ENCODE measurements at regions not wholly inside any gene's neighbourhood (a gene's known extent, or its start where the extent isn't known, plus 50 kb on each side); places are given as distances from the start of the nearest gene placed in this dataset.

DNA sequence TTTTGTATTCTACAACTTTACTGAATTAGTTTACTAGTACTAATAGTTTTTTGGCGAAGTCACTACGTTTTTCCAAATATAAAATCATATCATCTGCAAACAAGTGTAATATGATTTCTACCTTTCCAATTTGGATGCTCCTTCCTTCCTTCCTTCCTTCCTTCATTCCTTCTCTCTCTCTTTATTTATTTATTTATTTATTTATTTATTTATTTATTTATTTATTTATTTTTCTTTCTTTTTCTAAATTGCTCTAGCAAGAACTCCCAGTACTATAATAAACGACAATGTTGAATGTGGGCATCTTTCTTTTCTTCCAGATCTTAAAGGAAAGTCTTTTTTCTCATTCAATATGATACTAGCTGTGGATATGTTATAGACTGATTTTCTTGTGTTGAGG lies 656.0 kb upstream of the LUZP2 start:
- H3K27ac ChIP-seq (replicated peaks; ENCODE audit: low read length): no peak overlapping the region
- DNase-seq (ENCODE audit: low spot score): no peak
- no peak overlapping the region for H2BK120ac ChIP-seq (ENCODE audit: low read depth, low read length)
- H3K18ac ChIP-seq (ENCODE audit: low read length): no peak overlapping the region
- no peak overlapping the region for H3K14ac ChIP-seq (ENCODE audit: low read length)
- H3K27me3 ChIP-seq (ENCODE audit: control insufficient read depth in 3 of 3, insufficient read depth in 3 of 3, low read depth in 1 of 3, low read length in 3 of 3): no peaks in the 10 kb centered on the region
- no peak overlapping the region for H3K4me3 ChIP-seq (ENCODE audit: low read length in 2 of 2)
- H3K4ac ChIP-seq (ENCODE audit: low read length): no peak overlapping the region
- H2BK15ac ChIP-seq (ENCODE audit: low read length): no peak overlapping the region
- H3K36me3 ChIP-seq (replicated peaks in 1 of 2; ENCODE audit: control insufficient read depth in 2 of 2, insufficient read depth in 2 of 2, low read length in 2 of 2): no peaks in the 10 kb centered on the region
- no peak overlapping the region for H4K8ac ChIP-seq (ENCODE audit: low read depth, low read length)
- no peak overlapping the region for H3K4me2 ChIP-seq (ENCODE audit: insufficient read depth, low read length, poor library complexity, severe bottlenecking)
- no peak overlapping the region for H4K91ac ChIP-seq (ENCODE audit: low read depth, low read length, poor library complexity)
- H3K79me1 ChIP-seq (ENCODE audit: low read depth, low read length): no peaks in the 10 kb centered on the region
- no peak overlapping the region for H2AK5ac ChIP-seq (ENCODE audit: low read depth, low read length)
- no CpG with 5 or more reads among the region's 3 CpGs for WGBS, 2 donors (ENCODE audit: extremely low coverage in 2 of 2, insufficient read length in 2 of 2, insufficient replicate concordance in 1 of 2)
- no peak overlapping the region for H2AFZ ChIP-seq (ENCODE audit: low read length)
- no peaks in the 10 kb centered on the region for H3K4me1 ChIP-seq (ENCODE audit: control insufficient read depth in 2 of 2, insufficient read depth in 1 of 2, low read depth in 1 of 2, low read length in 2 of 2)
- H2BK5ac ChIP-seq (ENCODE audit: low read length): no peak overlapping the region
- no peak overlapping the region for H3K9ac ChIP-seq (ENCODE audit: low read depth, low read length, poor library complexity)
- no peak overlapping the region for H2BK12ac ChIP-seq (ENCODE audit: low read length)
- H3K23ac ChIP-seq (ENCODE audit: low read depth, low read length, poor library complexity): no peak overlapping the region
- no peaks in the 10 kb centered on the region for H3K9me3 ChIP-seq (replicated peaks in 1 of 2; ENCODE audit: control insufficient read depth in 2 of 2, insufficient read depth in 1 of 2, low read depth in 1 of 2, low read length in 2 of 2)

GRCh38 chr11:23846902-23847422 lies 649.9 kb upstream of the LUZP2 start:
- no peaks in the 10 kb centered on the region for H3K36me3 ChIP-seq (replicated peaks in 1 of 2; ENCODE audit: control insufficient read depth in 2 of 2, insufficient read depth in 2 of 2, low read length in 2 of 2)
- H3K9me3 ChIP-seq (replicated peaks in 1 of 2; ENCODE audit: control insufficient read depth in 2 of 2, insufficient read depth in 1 of 2, low read depth in 1 of 2, low read length in 2 of 2): peaks cover 0 to 3% of the 10 kb centered on the region in 2 donors
- H3K4ac ChIP-seq (ENCODE audit: low read length): no peak overlapping the region
- H4K91ac ChIP-seq (ENCODE audit: low read depth, low read length, poor library complexity): no peak overlapping the region
- H3K18ac ChIP-seq (ENCODE audit: low read length): no peak overlapping the region
- H3K14ac ChIP-seq (ENCODE audit: low read length): no peak overlapping the region
- H2BK15ac ChIP-seq (ENCODE audit: low read length): no peak overlapping the region
- H3K27me3 ChIP-seq (ENCODE audit: control insufficient read depth in 3 of 3, insufficient read depth in 3 of 3, low read depth in 1 of 3, low read length in 3 of 3): no peaks in the 10 kb centered on the region
- no peak overlapping the region for H2BK5ac ChIP-seq (ENCODE audit: low read length)
- H2AK5ac ChIP-seq (ENCODE audit: low read depth, low read length): no peak overlapping the region
- H3K9ac ChIP-seq (ENCODE audit: low read depth, low read length, poor library complexity): no peak overlapping the region
- H4K8ac ChIP-seq (ENCODE audit: low read depth, low read length): no peak overlapping the region
- H3K27ac ChIP-seq (replicated peaks; ENCODE audit: low read length): no peak overlapping the region
- H2BK12ac ChIP-seq (ENCODE audit: low read length): no peak overlapping the region
- H3K23ac ChIP-seq (ENCODE audit: low read depth, low read length, poor library complexity): no peak overlapping the region
- no peak for DNase-seq (ENCODE audit: low spot score)
- H3K4me3 ChIP-seq (ENCODE audit: low read length in 2 of 2): no peak overlapping the region
- H3K4me1 ChIP-seq (ENCODE audit: control insufficient read depth in 2 of 2, insufficient read depth in 1 of 2, low read depth in 1 of 2, low read length in 2 of 2): peaks cover 0 to 4% of the 10 kb centered on the region in 2 donors
- no peak overlapping the region for H2BK120ac ChIP-seq (ENCODE audit: low read depth, low read length)
- H3K79me1 ChIP-seq (ENCODE audit: low read depth, low read length): no peaks in the 10 kb centered on the region
- no CpG with 5 or more reads among the region's 5 CpGs for WGBS, 2 donors (ENCODE audit: extremely low coverage in 2 of 2, insufficient read length in 2 of 2, insufficient replicate concordance in 1 of 2)
- H2AFZ ChIP-seq (ENCODE audit: low read length): no peak overlapping the region
- H3K4me2 ChIP-seq (ENCODE audit: insufficient read depth, low read length, poor library complexity, severe bottlenecking): no peak overlapping the region

DNA sequence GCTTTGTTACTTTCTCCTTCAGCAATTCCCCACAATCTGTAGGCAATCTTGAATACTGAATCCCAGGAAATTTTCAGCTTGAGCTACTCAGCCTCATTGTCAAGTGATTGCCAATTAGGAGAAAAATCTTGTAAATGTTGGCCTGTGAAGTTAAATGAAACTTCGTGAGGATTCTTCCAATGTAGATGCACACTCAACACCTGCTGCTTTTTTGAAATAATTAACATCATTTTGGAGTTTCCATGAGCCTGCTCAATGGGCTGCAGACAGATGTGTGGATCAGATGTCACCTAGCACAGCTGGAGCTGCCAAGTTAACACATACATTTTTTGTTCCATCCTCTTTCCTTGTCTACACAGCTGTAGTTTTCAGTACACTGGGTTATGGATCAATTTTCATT lies 645.6 kb upstream of the LUZP2 start:
- H3K4ac ChIP-seq (ENCODE audit: low read length): no peak overlapping the region
- WGBS, 2 donors (ENCODE audit: extremely low coverage in 2 of 2, insufficient read length in 2 of 2, insufficient replicate concordance in 1 of 2): no CpG with 5 or more reads among the region's 1 CpG

DNA sequence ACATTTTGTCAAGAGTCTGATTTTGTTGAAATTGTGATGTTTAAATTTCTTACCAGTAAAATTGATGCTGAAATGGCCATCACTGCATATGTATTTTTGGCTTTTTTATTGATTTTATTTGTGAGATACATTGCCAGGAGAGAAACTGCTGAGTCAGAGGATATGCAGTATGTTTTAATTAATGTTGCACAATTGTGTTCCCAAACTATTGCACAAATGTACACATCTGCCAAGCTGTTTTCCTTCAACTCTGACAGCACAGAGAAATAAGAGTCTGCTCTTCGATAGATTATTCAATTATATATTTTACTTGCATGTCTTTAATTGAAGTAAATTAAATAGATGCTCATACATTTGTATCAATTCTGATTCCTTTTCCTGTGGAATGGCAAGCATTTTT lies 640.2 kb upstream of the LUZP2 start:
- no peak overlapping the region for H4K91ac ChIP-seq (ENCODE audit: low read depth, low read length, poor library complexity)
- no peak overlapping the region for H2BK5ac ChIP-seq (ENCODE audit: low read length)
- H3K14ac ChIP-seq (ENCODE audit: low read length): no peak overlapping the region
- no peak overlapping the region for H4K8ac ChIP-seq (ENCODE audit: low read depth, low read length)
- H2BK120ac ChIP-seq (ENCODE audit: low read depth, low read length): no peak overlapping the region
- no CpG with 5 or more reads among the region's 1 CpG for WGBS, 2 donors (ENCODE audit: extremely low coverage in 2 of 2, insufficient read length in 2 of 2, insufficient replicate concordance in 1 of 2)
- no peak for DNase-seq (ENCODE audit: low spot score)
- H2AK5ac ChIP-seq (ENCODE audit: low read depth, low read length): no peak overlapping the region
- H3K4me3 ChIP-seq (ENCODE audit: low read length in 2 of 2): no peak overlapping the region
- no peak overlapping the region for H3K4me2 ChIP-seq (ENCODE audit: insufficient read depth, low read length, poor library complexity, severe bottlenecking)
- H3K27ac ChIP-seq (replicated peaks; ENCODE audit: low read length): no peak overlapping the region
- no peaks in the 10 kb centered on the region for H3K4me1 ChIP-seq (ENCODE audit: control insufficient read depth in 2 of 2, insufficient read depth in 1 of 2, low read depth in 1 of 2, low read length in 2 of 2)
- no peak overlapping the region for H2BK12ac ChIP-seq (ENCODE audit: low read length)
- no peak overlapping the region for H3K18ac ChIP-seq (ENCODE audit: low read length)
- no peak overlapping the region for H3K9ac ChIP-seq (ENCODE audit: low read depth, low read length, poor library complexity)
- no peak overlapping the region for H2AFZ ChIP-seq (ENCODE audit: low read length)
- H2BK15ac ChIP-seq (ENCODE audit: low read length): no peak overlapping the region
- no peaks in the 10 kb centered on the region for H3K79me1 ChIP-seq (ENCODE audit: low read depth, low read length)
- H3K23ac ChIP-seq (ENCODE audit: low read depth, low read length, poor library complexity): no peak overlapping the region
- H3K27me3 ChIP-seq (ENCODE audit: control insufficient read depth in 3 of 3, insufficient read depth in 3 of 3, low read depth in 1 of 3, low read length in 3 of 3): no peaks in the 10 kb centered on the region
- no peak overlapping the region for H3K4ac ChIP-seq (ENCODE audit: low read length)
- H3K36me3 ChIP-seq (replicated peaks in 1 of 2; ENCODE audit: control insufficient read depth in 2 of 2, insufficient read depth in 2 of 2, low read length in 2 of 2): no peaks in the 10 kb centered on the region
- H3K9me3 ChIP-seq (replicated peaks in 1 of 2; ENCODE audit: control insufficient read depth in 2 of 2, insufficient read depth in 1 of 2, low read depth in 1 of 2, low read length in 2 of 2): no peaks in the 10 kb centered on the region

More for the DNA sequence above, 645.6 kb upstream of the LUZP2 start:
- no peak overlapping the region for H2BK120ac ChIP-seq (ENCODE audit: low read depth, low read length)
- no peak overlapping the region for H4K91ac ChIP-seq (ENCODE audit: low read depth, low read length, poor library complexity)
- H4K8ac ChIP-seq (ENCODE audit: low read depth, low read length): no peak overlapping the region
- H3K4me3 ChIP-seq (ENCODE audit: low read length in 2 of 2): no peak overlapping the region
- no peak overlapping the region for H2AK5ac ChIP-seq (ENCODE audit: low read depth, low read length)
- H3K79me1 ChIP-seq (ENCODE audit: low read depth, low read length): no peaks in the 10 kb centered on the region
- H3K14ac ChIP-seq (ENCODE audit: low read length): no peak overlapping the region
- H3K27ac ChIP-seq (replicated peaks; ENCODE audit: low read length): no peak overlapping the region
- DNase-seq (ENCODE audit: low spot score): no peak
- peaks cover 0 to 4% of the 10 kb centered on the region in 2 donors for H3K4me1 ChIP-seq (ENCODE audit: control insufficient read depth in 2 of 2, insufficient read depth in 1 of 2, low read depth in 1 of 2, low read length in 2 of 2)
- no peaks in the 10 kb centered on the region for H3K36me3 ChIP-seq (replicated peaks in 1 of 2; ENCODE audit: control insufficient read depth in 2 of 2, insufficient read depth in 2 of 2, low read length in 2 of 2)
- H3K4me2 ChIP-seq (ENCODE audit: insufficient read depth, low read length, poor library complexity, severe bottlenecking): no peak overlapping the region
- H2BK12ac ChIP-seq (ENCODE audit: low read length): no peak overlapping the region
- no peak overlapping the region for H3K9ac ChIP-seq (ENCODE audit: low read depth, low read length, poor library complexity)
- H2BK5ac ChIP-seq (ENCODE audit: low read length): no peak overlapping the region
- H2BK15ac ChIP-seq (ENCODE audit: low read length): no peak overlapping the region
- peaks cover 0 to 1% of the 10 kb centered on the region in 2 donors for H3K9me3 ChIP-seq (replicated peaks in 1 of 2; ENCODE audit: control insufficient read depth in 2 of 2, insufficient read depth in 1 of 2, low read depth in 1 of 2, low read length in 2 of 2)
- H2AFZ ChIP-seq (ENCODE audit: low read length): no peak overlapping the region
- H3K23ac ChIP-seq (ENCODE audit: low read depth, low read length, poor library complexity): no peak overlapping the region
- no peaks in the 10 kb centered on the region for H3K27me3 ChIP-seq (ENCODE audit: control insufficient read depth in 3 of 3, insufficient read depth in 3 of 3, low read depth in 1 of 3, low read length in 3 of 3)
- H3K18ac ChIP-seq (ENCODE audit: low read length): no peak overlapping the region
